GM21723 (cell line): ENCODE measurements at regions not wholly inside any gene's neighbourhood (a gene's known extent, or its start where the extent isn't known, plus 50 kb on each side); places are given as distances from the start of the nearest gene placed in this dataset.
"Not testable (repeated sequence)": the region's sequence is repeated elsewhere in the genome, so short reads cannot be mapped to it uniquely, and the experiment has no call there.

Source experiments
- ATAC-seq: cut with Tn5 transposase; IDR thresholded peaks from one replicate; pipeline ENCODE4 v1.9.1; 2021; ENCODE audit warnings: mild to moderate bottlenecking, moderate library complexity; ENCODE audit not compliant: unreplicated experiment

DNA sequence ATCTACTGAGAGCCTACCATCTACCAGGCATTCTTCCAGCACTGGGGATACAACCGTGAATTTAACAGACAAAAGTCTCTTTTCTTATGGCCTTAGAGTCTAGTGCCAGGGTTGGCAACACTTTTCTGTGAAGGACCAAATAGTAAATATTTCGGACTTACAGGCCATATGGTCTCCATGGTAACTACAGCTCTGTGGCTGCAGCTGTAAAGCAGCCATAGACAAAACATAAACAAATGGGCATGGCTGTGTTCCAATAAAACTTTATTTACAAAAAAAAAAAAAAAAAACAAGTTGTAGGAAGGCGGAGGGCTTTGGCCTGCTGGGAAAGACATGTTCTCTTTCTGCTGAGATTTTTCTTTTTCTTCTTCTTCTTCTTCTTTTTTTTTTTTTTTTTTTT, 98.7 kb downstream of the ABCC12 start:
- ATAC-seq, result no peak

DNA sequence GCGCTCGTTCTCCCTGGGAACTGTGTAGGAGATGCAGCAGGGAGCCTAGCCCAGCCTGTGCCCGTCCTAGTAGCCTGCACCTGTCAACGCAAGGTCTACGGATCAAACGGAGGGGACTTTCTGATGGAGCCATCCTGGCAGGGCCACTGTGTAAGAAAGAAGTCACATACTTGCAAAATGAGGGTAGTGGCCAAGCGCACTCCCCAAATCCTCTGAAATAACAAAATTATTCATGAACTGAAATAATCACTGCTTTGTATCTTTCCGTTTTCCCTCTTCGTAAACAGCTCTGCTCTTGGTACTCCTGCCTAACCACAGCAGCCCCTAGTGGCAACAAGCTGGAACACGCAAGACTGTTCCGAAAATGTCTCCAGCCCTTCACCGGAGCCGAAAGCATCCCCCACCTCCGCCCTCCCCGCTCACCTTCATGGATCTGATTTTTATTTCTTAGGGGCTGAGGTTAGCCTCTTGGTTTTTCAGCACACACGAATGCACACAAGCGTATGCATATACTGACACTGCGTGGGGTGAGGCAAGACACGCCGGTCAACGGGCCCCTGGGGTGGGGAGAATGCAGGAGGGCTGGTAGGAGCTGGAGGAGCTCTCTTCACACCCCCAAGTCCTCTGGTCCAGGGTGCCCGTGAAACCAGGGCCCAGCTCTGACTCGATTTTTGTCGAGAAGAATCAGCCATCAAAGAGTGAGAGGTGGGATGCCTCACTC, 100.8 kb downstream of the ABCC12 start:
- peak; percentile 60 for ATAC-seq

DNA sequence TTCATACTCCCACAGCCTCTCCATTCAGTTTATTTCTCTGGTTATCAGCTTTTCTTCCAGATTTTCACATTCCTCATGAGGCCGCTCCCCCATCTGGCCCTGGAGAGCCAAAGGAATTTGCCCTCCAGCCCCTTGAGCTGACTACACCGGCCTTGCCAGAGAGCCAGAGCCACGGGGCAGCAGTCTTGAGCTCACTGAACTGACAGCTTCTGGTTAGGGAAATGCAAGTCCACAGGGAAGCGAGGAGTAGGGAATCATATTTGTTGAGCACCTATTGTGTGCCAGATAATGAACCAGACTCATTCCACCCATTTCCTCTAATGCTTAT, 102.4 kb downstream of the ABCC12 start:
- ATAC-seq, result no peak

- ATAC-seq, result no peak
Observed at GRCh38 chr16:48052731-48053417, 102.9 kb downstream of the ABCC12 start.

- ATAC-seq, result no peak
Observed at GRCh38 chr16:48050871-48051270, 104.9 kb downstream of the ABCC12 start.

DNA sequence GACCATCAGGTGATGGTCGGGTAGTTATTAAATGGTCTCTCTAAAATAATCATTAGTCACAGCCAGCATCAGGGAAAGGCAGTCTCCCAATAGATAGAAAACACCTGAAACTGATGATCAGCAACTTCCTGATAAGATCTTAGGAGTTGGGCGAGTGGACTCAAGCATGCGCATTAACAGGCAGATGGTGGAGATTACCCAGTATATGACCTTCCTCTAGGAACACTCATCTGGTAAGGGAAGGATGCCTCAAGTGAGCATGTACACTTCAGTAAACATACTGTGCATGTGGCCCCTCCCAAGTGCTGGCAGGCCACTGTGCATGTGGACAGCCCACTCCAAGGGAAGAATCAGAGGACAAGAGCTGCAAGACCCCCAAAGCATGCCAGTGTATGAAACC, 105.9 kb downstream of the ABCC12 start:
- no peak for ATAC-seq

DNA sequence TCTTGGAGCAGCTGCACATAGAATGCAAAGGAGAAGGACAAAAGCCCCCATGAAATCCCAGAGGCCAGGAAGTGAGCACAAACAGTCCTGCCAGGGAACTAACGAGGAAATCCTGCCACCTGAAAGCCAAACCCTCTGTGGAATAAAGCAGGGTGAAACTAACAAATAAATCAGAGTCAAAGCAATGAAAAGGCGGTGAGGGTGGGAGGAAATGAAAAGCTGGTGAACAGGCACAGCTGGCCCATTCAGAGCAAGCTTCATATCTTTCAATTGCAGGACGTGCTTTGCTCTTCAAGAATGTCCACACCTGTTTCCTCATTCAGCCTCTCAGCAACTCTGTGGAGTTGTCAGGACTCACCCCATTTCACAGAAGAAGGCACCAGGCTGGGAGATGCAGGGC, 108.1 kb downstream of the ABCC12 start:
- ATAC-seq, result no peak

DNA sequence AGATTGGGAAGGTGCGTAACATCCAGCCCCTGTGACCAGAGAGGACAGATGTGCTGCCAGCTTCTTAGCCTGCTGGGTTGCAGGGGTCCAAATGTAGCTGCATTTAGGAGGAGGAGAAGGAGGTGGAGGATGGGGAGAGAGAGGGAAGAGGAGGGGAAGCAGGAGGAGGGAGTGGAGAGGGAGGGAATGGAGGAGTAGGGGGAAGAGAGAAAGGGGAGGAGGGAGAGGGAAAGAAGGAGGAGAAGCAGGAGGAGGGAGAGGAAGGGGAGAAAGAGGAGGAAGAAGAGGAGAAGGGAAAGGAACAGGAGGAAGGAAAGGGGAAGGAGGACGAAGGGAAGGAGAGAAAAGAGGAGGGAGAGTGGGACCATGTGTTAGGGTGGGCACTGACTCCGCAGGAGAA, 108.6 kb downstream of the ABCC12 start:
- no peak for ATAC-seq

DNA sequence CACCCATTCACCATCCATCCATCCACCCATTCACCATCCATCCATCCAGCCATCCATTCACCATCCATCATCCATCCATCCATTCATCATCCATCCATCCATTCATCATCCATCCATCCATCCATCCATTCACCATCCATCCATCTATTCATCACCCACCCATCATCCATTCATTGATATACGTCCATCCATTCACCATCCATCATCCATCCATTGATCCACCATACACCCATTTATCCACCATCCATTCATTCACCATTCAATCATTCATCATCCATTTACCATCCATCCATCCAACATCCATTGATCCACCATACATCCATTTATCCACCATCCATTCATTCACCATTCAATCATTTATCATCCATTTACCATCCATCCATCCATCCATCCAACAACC, 111.7 kb downstream of the ABCC12 start:
- no peak for ATAC-seq

GRCh38 chr16:48041981-48042421, 113.8 kb downstream of the ABCC12 start:
- no peak for ATAC-seq

- no peak for ATAC-seq
Observed at GRCh38 chr16:48035142-48035541, 120.7 kb downstream of the ABCC12 start.

DNA sequence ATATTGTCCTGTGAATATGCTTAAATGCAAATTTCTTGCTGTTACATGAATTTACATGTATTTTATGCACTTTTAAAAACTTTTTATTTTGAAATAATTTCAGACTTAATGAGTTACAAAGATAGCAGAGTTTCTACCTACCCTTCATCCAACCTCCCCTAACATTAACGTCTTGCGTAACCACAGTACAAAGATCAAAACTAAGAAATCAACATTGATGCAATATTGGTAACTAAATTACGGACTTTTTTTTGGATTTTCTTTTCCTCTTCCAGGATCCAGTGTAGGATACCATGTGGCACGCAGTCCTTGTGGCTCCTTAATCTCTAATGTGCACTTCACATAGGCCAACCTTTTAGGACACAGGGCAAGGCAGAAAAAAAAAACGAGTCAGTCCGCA, 124.9 kb downstream of the ABCC12 start:
- no peak for ATAC-seq

DNA sequence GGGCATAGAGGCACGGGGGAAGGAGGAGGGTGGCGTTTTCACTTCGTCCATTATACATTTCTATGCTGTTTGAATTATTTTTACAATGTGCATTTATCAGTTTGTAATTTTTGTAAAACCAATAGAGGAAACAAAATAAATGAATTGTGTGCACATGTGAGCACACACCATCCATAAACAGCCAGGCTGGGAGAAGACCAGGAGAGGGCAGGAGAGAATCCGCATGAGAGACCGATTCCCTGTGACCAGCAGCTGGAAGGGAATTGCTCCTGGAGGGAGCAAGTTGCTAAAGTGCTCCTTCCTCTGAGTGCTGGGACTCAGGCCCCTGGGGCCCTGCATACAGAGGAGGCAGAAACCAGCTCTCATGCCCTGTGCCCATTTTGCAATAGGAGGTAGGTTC, 126.0 kb downstream of the ABCC12 start:
- ATAC-seq, result no peak

GRCh38 chr16:48025359-48025758, 130.4 kb downstream of the ABCC12 start:
- ATAC-seq, result no peak

DNA sequence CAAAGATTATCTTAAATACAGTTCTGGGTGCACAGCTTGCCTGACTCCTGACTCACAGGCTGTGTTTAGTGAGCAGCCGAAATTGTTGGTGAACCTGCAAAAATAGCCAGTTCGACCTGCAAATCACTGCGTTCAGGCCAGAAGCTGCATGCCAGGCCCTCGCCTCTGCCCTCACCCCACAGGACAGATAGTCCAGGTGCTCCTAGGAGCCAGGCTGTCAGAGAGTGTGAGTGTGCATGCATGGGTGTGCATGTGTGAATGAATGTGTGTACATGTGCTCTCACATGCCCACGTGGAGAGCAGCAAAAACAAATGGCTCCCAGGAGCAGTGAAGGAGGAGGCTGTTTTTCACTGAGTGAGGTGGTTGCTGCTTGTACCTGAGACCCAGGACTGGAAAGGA, 131.8 kb downstream of the ABCC12 start:
- ATAC-seq, result no peak

- ATAC-seq, result no peak
Observed at GRCh38 chr16:48022496-48022895, 133.3 kb downstream of the ABCC12 start.

DNA sequence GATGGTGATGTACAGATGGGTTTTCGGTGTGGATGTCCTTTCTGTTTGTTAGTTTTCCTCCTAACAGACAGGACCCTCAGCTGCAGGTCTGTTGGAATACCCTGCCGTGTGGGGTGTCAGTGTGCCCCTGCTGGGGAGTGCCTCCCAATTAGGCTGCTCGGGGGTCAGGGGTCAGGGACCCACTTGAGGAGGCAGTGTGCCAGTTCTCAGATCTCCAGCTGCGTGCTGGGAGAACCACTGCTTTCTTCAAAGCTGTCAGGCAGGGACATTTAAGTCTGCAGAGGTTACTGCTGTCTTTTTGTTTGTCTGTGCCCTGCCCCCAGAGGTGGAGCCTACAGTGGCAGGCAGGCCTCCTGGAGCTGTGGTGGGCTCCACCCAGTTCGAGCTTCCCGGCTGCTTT, 135.2 kb downstream of the ABCC12 start:
- ATAC-seq, result not testable (repeated sequence)

GRCh38 chr16:48014349-48015135, 141.3 kb downstream of the ABCC12 start:
- ATAC-seq, result no peak

DNA sequence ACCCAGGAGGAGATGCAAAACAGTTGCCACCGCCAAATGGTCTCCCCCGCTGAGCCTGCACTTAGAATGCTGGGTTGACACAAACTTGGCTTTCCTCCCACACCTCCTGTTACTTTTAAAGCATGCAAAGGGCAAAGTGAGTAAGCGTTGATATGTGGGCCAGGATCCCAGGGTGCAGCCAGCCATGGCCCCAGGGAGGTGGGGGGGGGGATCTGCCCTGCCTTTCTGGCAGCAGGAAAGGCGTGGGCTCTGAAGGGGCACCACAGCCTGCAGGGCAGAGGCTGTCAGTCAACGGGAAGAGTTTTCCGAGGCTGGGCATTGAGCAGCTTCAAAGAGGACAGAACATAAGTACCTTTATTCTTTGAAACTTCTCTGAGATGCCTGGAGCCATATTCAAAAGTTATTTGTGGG, 142.3 kb downstream of the ABCC12 start:
- ATAC-seq, result no peak

GRCh38 chr16:48011878-48012658, 143.7 kb downstream of the ABCC12 start:
- no peak for ATAC-seq

DNA sequence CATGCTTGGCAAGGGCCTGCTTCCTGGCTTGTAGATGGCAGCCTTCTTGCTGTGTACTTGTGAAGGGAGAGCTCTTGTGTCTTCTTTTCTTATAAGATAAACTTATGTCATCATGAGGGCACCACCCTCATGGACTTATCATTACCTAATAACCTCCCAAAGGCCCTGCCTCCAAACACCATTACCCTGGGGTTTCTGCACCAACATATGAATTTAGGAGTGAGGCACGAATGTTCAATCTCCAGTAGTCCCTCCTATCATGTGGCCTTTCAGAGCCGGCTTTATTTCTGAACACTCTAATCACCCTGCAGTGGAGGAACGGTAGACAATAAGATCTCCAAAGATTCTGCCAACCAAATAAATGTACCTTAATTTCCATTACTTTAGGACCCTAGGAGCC, 144.3 kb downstream of the ABCC12 start:
- no peak for ATAC-seq
